ENCODE measurements at regions not wholly inside any gene's neighbourhood (a gene's known extent, or its start where the extent isn't known, plus 50 kb on each side); places are given as distances from the start of the nearest gene placed in this dataset.

DNA sequence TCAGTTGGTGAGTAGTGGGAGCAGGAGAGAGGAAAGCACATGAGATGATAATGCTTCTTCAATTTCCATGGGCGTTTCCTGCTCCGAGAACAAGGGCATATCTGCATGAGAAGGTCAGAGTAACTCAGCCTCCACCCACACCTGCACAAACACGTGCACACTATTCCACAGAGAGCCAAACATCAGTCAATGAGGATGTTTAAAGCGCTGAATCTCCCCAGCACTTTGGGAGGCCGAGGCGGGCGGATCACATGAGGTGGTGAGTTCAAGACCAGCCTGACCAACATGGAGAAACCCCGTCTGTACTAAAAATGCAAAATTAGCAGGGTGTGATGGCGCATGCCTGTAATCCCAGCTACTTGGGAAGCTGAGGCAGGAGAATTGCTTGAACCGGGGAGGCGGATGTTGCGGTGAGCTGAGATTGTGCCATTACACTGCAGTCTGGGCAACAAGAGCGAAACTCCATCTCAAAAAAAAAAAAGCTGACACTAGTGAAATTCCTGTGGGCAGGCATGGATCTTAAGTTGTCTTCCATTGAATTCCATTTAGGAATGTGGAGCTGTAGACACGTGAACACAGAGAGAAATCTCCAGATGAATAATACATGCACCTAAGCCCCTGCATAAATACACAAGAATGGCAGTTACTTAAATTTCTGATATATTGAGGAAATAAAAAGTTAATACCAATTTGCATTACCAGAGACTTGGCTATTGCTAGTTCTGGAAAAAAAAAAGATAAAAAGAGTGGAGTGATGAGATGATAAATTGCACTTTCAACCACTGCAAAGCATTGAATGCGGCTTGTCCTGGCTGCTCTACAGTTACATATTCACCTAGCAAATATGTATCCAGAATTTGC is 1097.4 kb upstream of the TMEM132C start:
- TF ChIP-seq STAT1 (IDR thresholded peaks at IDR 0.05; ENCODE audit: unreplicated experiment) (no peak), POLR2AphosphoS5 (IDR thresholded peaks at IDR 0.05; ENCODE audit: low read depth) (no peak), EZH2 (IDR thresholded peaks at IDR 0.05; ENCODE audit: low read depth, unreplicated experiment) (no peak), ZNF114 (CRISPR knock-in tag; IDR thresholded peaks at IDR 0.05) (no peak)
- peaks cover 48% of the 10 kb centered on the region for H3K36me3 Mint-ChIP-seq (ENCODE audit: low read depth)
- H3K27ac Mint-ChIP-seq, result no peak overlapping the region
- no peaks in the 10 kb centered on the region for H3F3A ChIP-seq (replicated peaks; ENCODE audit: low read depth)
- ATAC-seq (no peak), DNase-seq (ENCODE audit: low spot score) (no peak)
- H3K4me1 Mint-ChIP-seq, result no peaks in the 10 kb centered on the region
- no peak overlapping the region for H2AFZ ChIP-seq
- H3K36me3 ChIP-seq (ENCODE audit: insufficient read depth), result no peaks in the 10 kb centered on the region; the same call in 1 of the 2 replicates
- H4K20me1 ChIP-seq (replicated peaks; ENCODE audit: insufficient read depth), result no peaks in the 10 kb centered on the region
- H3K9me2 ChIP-seq (ENCODE audit: insufficient read depth), result no peaks in the 10 kb centered on the region
- H3K79me2 ChIP-seq (replicated peaks; ENCODE audit: insufficient read depth), result no peaks in the 10 kb centered on the region
- H3K27ac ChIP-seq (ENCODE audit: low read depth), result no peak overlapping the region
- H3K4me3 ChIP-seq, result no peak overlapping the region
- H3K9me3 Mint-ChIP-seq, result peaks cover 84% of the 10 kb centered on the region
- H3K27me3 Mint-ChIP-seq (ENCODE audit: insufficient read depth, low read depth, poor library complexity), result peaks cover 5% of the 10 kb centered on the region
- H3K27me3 ChIP-seq (ENCODE audit: insufficient read depth), result no peaks in the 10 kb centered on the region
- no peak overlapping the region for H3K4me2 ChIP-seq
- no peak overlapping the region for H3K4me3 Mint-ChIP-seq
- no peaks in the 10 kb centered on the region for H3K4me1 ChIP-seq (ENCODE audit: insufficient read depth)

DNA sequence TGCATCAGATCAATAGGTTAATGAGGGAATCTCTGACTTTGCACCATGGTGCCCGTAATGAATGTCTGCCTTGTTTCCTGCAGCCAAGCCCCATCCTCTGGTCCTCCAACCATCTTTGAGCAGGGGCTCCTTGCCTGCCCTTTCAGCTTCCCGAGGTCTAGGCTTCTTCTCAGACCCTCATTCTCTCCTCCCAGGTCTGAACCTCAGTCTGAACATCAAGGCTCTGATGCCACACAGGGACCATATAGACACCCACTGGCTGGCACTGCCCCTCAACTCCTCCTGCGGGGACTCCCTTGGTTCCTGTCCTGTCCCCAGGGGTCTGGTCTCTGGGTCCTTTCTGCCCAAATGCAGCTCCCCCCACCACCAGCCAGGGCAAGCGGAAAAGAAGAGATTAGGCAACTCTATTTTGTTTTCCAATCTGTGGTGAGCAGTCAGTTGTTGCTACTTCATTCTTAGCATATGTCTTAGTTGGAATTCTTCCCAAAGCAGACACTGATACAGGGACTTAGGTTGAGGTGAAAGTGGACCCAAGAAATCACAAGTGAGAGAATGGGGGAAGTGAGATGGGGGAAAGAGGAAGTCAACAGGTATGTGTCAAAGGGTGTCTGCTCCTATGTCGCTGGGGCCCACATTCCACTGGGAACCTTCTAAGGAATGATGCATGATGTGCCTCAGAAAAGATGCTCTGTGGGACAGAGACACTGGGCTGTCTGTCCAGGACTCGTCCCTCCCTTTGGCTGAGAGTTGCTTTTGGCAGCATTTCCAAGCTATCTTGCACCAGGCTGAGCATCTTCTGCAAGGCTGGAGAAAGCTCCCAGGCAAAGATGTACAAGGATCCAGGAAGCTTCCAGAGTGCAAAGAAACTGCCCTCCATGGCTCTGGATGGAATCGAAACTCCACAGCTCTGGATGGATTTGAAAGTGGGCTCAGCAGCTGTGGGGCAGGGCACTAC is 1096.5 kb upstream of the TMEM132C start:
- no peak overlapping the region for H3K4me2 ChIP-seq
- Mint-ChIP-seq H3K4me3 (no peak overlapping the region), H3K27ac (no peak overlapping the region), H3K27me3 (ENCODE audit: insufficient read depth, low read depth, poor library complexity) (peaks cover 5% of the 10 kb centered on the region), H3K4me1 (no peaks in the 10 kb centered on the region), H3K36me3 (ENCODE audit: low read depth) (peaks cover 51% of the 10 kb centered on the region), H3K9me3 (peaks cover 93% of the 10 kb centered on the region)
- no peak for ATAC-seq
- no peaks in the 10 kb centered on the region for H3K9me2 ChIP-seq (ENCODE audit: insufficient read depth)
- H3K4me1 ChIP-seq (ENCODE audit: insufficient read depth), result no peaks in the 10 kb centered on the region
- no peaks in the 10 kb centered on the region; the same call in 1 of the 2 replicates for H3K36me3 ChIP-seq (ENCODE audit: insufficient read depth)
- H3F3A ChIP-seq (replicated peaks; ENCODE audit: low read depth), result no peaks in the 10 kb centered on the region
- no peaks in the 10 kb centered on the region for H3K79me2 ChIP-seq (replicated peaks; ENCODE audit: insufficient read depth)
- no peak overlapping the region for H3K27ac ChIP-seq (ENCODE audit: low read depth)
- DNase-seq (ENCODE audit: low spot score), result no peak
- no peak overlapping the region for H3K4me3 ChIP-seq
- no peaks in the 10 kb centered on the region for H4K20me1 ChIP-seq (replicated peaks; ENCODE audit: insufficient read depth)
- no peaks in the 10 kb centered on the region for H3K27me3 ChIP-seq (ENCODE audit: insufficient read depth)
- no peak overlapping the region for H2AFZ ChIP-seq
- TF ChIP-seq POLR2AphosphoS5 (IDR thresholded peaks at IDR 0.05; ENCODE audit: low read depth) (no peak), CREB1 (CRISPR knock-in tag; IDR thresholded peaks at IDR 0.05; ENCODE audit: low read depth) (no peak), ZNF331 (CRISPR knock-in tag; IDR thresholded peaks at IDR 0.05; ENCODE audit: low read depth) (no peak), NANOG (IDR thresholded peaks at IDR 0.05; ENCODE audit: borderline replicate concordance) (no peak), EZH2phosphoT487 (IDR thresholded peaks at IDR 0.05; ENCODE audit: unreplicated experiment) (no peak)
- TF ChIP-seq, protein P1, sequence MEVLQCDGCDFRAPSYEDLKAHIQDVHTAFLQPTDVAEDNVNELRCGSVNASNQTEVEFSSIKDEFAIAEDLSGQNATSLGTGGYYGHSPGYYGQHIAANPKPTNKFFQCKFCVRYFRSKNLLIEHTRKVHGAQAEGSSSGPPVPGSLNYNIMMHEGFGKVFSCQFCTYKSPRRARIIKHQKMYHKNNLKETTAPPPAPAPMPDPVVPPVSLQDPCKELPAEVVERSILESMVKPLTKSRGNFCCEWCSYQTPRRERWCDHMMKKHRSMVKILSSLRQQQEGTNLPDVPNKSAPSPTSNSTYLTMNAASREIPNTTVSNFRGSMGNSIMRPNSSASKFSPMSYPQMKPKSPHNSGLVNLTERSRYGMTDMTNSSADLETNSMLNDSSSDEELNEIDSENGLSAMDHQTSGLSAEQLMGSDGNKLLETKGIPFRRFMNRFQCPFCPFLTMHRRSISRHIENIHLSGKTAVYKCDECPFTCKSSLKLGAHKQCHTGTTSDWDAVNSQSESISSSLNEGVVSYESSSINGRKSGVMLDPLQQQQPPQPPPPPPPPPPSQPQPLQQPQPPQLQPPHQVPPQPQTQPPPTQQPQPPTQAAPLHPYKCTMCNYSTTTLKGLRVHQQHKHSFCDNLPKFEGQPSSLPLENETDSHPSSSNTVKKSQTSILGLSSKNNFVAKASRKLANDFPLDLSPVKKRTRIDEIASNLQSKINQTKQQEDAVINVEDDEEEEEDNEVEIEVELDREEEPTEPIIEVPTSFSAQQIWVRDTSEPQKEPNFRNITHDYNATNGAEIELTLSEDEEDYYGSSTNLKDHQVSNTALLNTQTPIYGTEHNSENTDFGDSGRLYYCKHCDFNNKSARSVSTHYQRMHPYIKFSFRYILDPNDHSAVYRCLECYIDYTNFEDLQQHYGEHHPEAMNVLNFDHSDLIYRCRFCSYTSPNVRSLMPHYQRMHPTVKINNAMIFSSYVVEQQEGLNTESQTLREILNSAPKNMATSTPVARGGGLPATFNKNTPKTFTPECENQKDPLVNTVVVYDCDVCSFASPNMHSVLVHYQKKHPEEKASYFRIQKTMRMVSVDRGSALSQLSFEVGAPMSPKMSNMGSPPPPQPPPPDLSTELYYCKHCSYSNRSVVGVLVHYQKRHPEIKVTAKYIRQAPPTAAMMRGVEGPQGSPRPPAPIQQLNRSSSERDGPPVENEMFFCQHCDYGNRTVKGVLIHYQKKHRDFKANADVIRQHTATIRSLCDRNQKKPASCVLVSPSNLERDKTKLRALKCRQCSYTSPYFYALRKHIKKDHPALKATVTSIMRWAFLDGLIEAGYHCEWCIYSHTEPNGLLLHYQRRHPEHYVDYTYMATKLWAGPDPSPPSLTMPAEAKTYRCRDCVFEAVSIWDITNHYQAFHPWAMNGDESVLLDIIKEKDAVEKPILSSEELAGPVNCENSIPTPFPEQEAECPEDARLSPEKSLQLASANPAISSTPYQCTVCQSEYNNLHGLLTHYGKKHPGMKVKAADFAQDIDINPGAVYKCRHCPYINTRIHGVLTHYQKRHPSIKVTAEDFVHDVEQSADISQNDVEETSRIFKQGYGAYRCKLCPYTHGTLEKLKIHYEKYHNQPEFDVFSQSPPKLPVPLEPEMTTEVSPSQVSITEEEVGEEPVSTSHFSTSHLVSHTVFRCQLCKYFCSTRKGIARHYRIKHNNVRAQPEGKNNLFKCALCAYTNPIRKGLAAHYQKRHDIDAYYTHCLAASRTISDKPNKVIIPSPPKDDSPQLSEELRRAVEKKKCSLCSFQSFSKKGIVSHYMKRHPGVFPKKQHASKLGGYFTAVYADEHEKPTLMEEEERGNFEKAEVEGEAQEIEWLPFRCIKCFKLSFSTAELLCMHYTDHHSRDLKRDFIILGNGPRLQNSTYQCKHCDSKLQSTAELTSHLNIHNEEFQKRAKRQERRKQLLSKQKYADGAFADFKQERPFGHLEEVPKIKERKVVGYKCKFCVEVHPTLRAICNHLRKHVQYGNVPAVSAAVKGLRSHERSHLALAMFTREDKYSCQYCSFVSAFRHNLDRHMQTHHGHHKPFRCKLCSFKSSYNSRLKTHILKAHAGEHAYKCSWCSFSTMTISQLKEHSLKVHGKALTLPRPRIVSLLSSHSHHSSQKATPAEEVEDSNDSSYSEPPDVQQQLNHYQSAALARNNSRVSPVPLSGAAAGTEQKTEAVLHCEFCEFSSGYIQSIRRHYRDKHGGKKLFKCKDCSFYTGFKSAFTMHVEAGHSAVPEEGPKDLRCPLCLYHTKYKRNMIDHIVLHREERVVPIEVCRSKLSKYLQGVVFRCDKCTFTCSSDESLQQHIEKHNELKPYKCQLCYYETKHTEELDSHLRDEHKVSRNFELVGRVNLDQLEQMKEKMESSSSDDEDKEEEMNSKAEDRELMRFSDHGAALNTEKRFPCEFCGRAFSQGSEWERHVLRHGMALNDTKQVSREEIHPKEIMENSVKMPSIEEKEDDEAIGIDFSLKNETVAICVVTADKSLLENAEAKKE (CRISPR knock-in tag; IDR thresholded peaks at IDR 0.05), result no peak
- TF ChIP-seq, protein P2, sequence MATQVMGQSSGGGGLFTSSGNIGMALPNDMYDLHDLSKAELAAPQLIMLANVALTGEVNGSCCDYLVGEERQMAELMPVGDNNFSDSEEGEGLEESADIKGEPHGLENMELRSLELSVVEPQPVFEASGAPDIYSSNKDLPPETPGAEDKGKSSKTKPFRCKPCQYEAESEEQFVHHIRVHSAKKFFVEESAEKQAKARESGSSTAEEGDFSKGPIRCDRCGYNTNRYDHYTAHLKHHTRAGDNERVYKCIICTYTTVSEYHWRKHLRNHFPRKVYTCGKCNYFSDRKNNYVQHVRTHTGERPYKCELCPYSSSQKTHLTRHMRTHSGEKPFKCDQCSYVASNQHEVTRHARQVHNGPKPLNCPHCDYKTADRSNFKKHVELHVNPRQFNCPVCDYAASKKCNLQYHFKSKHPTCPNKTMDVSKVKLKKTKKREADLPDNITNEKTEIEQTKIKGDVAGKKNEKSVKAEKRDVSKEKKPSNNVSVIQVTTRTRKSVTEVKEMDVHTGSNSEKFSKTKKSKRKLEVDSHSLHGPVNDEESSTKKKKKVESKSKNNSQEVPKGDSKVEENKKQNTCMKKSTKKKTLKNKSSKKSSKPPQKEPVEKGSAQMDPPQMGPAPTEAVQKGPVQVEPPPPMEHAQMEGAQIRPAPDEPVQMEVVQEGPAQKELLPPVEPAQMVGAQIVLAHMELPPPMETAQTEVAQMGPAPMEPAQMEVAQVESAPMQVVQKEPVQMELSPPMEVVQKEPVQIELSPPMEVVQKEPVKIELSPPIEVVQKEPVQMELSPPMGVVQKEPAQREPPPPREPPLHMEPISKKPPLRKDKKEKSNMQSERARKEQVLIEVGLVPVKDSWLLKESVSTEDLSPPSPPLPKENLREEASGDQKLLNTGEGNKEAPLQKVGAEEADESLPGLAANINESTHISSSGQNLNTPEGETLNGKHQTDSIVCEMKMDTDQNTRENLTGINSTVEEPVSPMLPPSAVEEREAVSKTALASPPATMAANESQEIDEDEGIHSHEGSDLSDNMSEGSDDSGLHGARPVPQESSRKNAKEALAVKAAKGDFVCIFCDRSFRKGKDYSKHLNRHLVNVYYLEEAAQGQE (IDR thresholded peaks at IDR 0.05; ENCODE audit: unreplicated experiment), result no peak
